HT-29 (cell line): ENCODE measurements at regions not wholly inside any gene's neighbourhood (a gene's known extent, or its start where the extent isn't known, plus 50 kb on each side); places are given as distances from the start of the nearest gene placed in this dataset.

Experiments used
- DNase-seq: peaks from one replicate; pipeline ENCODE4 v3.0.0-alpha.2; 2015; ENCODE audit warnings: low spot score

DNA sequence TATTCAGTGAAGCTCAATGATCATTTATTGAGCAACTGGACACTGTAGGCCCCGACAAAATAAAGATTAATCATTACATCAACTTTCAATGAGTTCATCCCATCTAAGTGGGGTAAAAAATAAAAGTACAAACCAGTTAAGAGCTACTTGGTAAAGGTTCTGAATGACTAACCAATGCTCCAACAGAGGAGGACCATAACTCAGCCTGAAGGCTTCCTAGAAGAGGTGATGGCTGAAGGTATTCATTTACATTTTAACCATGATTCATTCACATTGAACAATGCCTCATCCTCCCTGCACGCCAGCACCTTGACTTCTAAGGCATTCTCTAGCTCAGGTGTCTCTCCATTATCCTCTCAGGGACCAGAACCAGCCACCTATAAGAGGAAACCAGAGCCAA is 201.4 kb downstream of the ZNF462 start:
- DNase-seq = no peak

DNA sequence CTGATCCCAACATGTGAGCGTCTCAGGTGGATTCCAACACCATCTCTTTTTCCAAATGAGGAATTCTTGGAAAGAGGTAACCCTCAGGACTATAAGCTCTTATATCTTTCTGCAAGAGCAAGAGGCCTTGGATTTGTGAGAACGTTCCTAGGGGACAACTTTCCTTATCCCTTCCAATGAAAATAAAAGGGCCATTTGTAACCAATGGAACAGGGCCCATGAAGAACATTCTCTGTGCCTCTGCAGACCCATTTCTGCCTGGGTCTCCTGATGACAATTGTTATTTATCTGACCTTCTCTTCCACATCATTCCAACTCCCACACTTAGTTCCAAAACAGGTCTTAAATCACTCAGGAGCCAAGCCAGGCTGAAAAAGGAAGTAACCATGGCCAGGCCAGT is 202.6 kb downstream of the ZNF462 start:
- DNase-seq = no peak

DNA sequence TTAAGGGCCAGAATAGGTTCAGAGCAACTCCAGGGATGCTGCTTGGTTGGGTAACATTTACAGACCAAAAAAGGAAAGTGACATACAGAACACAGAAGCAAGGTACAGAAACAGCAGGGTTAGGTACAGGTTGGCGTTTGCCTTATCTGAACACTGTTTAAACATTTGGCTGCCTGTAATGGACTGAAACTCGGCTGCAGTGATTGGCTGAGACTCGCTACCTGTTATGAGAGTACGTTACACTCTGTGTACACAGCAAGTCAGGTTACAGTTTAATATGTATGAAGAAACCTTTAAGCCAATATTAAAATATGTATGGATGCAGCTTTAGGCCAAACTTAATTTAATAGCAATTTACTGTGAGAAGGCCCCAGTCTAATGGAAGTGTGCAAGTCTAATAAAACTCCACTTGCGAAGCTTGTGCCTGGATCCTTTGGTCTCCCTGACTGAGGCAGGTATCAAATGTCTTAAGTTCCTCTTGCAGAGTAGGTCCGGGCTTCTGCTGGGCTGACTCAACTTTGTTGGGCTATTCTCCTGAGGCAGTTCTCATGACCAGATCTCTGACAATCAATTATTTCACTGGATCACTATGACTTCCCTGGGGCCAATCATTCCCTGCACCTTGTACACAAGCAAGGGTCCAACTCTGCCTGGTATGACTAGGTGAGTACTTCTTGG is 204.9 kb downstream of the ZNF462 start:
- DNase-seq = peak; percentile 4

DNA sequence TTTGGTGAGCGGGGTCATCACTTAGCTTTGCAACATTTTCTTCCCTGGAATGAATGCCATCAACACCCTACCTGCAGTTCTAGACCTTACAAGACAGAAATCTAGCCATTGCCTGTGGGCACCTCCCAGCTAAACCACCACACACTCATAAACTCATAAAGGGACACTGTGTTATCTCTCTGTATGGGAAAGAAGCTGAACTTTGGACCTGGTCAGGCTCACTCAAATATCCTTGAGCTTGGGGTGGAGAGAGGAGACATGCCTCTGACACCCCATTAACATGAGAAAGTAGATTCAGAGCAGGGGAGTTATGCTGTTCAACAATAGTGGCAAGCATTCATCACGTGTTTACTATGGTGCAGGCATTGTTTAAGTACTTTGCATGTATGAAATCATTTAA is 205.6 kb downstream of the ZNF462 start:
- peak; percentile 61 for DNase-seq

DNA sequence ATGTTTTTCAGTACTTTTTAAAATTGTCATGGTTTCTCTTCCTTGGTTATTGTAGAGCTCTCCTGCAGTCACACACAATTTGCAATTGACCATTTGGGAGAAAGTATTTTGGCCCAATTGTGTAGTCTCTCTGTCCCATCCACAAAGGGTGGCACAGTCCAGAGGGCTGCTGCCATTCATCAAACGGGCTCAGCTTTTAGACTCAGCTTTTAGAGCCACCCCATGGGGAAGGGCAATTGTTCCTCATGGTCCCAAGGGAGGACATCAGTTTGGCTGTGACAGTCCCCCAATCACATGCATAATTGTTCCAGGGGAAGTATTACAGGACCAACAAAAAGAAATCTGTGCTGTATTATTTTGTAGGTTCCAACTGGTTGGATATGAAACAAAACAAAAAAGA is 207.6 kb downstream of the ZNF462 start:
- no peak for DNase-seq

DNA sequence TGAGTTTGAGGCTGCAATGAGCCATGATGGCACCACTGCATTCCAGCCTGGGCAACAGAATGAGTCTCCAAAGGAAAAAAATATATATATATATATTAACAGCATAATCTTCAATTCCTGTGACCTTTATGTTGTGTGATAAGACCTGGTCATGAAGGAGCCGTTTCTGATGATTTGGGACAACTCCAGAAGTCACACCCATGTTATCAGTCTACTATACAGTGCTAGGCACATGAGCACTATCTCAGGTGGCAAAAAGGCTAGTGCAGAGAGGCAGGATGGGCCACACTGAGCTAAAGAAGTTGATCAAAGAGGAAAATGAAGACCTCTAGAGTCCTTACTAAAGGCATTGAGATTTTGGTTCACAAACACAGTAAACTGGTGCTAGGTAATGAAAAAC is 205.0 kb upstream of the RAD23B start:
- DNase-seq = no peak

DNA sequence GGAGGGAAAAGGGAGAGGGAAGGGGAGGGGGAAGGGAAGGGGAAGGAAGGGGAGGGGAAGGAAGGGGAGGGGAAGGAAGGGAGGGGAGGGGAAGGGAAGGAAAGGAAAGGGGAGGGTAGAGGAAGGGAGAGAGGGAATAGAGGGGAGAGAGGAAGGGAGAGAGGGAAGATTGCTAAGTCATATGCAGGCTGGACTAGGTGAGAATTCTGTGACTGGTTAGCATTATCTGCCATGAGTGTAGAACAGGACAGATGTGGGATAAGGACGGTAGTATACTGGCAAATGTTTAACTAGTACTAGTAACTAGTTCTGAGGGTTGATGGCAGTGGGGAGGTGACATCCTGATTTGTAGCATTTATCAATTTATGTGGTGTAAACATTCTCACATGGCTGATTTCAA is 203.5 kb upstream of the RAD23B start:
- no peak for DNase-seq

DNA sequence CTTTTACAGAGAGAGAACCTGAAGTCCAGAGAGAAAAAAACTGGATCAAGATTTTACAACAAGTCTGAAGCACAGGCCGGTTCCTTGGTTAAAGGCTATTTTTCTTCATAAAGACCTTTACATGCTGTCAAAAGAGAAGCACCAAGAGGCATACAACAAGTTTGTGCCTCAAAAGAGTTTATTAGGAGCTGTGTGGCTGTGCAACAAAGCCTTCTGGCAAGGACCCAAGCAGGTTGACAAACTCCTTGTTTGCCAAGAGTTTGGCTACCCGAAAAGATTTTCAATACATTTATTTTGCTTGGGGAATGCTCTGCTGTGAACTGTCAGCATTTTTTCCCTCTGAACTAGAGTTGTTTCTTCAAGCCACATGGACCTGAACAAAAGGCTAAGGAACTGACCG is 202.9 kb upstream of the RAD23B start:
- no peak for DNase-seq

DNA sequence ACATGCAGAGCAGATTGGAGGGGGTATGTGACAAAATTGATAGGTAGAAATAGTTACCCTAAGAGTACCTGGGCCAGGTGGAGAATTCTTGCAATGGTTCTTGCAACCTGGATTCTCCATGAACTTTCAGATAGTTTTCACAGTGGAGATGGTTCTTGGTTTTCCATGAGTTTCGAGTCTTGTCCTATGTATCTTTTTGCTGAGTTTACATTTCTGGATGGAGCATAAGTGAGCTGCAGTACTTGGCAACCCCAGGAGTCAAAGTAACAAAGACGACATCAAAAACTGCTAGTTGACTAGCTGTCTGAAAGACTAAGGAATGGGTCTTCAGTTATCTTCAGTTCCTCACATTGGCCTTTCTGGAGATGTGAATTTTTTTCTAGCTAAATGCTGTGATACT is 196.6 kb upstream of the RAD23B start:
- no peak for DNase-seq

DNA sequence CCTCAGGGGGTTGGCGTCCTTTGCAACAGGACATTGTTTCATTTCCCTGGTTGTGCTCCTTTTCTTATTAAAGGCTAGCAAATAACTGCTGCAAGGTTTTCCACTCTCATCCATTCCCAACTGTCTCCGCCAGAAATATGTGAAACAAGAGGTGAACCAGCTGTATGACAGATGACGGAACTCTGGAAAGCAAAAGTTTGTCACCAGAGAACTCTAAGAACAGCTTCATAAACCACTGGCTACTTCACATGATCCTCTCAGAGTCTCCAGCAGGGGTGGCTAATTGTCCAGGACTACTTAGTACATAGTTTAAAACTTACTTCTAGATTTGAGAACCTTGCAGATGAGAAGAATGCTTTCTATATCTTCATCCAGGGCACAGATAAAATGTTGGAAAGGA is 195.9 kb upstream of the RAD23B start:
- DNase-seq = no peak

DNA sequence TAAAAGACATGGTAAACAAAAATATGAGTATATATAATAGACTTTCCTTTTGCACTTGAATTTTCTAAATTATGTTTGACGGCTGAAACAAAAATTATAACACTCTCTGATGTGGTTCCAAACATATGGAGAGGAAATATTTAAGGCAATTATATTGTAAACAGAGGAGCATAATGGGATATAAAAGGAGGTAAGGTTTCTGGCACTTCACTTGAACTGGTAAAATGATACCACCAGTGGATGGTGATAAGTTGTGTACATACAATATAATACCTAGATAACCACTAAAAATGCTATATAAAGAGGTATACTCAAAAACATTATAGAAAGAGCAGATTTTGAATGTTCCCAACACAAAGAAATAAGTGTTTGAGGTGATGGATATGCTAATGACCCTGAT is 192.9 kb upstream of the RAD23B start:
- DNase-seq = no peak

DNA sequence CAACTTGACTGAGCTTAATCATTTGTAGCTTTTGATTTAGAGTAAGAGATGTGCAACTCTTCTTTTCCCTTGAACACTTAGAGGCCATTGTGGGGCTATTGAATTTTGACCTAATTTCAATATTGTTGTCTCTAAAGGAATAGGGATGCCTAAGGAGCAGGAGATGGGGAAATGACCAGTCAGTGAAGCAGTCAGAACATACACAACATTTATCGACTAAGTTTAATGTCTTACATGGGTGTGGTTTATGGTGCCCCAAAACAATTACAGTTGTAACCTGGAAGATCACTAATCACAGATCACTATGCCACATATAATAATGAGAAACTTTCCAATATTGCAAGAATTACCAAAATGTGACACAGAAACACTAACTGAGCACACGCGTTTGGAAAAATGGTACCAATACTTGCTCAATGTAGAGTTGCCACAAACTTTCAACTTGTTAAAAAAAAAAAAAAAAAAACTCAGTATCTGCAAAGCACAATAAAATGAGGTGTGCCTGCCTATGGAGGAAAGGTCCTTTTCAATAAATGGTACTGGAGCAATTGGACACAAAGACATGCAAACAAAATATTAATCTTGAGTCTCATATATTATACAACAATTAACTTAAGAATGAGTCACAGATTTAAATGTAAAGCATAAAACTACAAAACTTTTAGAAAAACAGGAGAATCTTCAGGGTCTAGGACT is 189.6 kb upstream of the RAD23B start:
- DNase-seq = no peak

DNA sequence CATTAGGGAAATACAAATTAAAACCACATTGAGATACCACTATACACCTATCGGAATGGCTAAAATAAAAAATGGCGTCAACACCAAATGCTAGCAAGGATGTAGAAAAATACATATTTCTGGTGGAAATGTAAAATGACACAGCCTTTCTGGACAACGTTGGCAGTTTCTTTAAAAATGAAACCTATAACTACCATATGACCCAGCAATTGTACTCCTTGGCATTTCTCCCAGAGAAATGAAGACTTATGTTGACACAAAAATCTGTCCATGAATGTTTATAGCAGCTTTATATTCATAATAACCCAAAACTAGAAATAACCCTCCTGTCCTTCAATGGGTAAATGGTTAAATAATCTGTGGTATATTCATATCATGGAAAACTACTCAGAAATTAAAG is 188.7 kb upstream of the RAD23B start:
- DNase-seq = no peak

DNA sequence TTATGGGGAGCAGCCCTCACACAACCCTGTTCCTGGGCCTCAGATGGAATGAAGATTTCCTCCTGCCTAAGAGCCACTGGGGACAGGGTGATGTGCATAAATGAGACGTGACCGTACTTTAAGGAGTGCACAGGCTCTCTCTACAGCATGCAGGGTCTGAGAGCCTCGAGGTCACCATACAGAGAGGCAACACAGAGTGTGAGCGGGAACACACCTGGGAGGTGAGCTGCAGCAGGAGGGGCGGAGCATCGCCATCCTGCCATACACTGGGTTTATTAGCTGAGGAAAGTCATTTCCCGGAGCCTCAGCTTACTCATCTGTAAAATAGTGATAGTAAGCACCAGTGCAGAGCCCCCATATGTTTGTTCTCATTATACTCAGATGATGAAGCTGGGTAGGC is 182.5 kb upstream of the RAD23B start:
- DNase-seq = no peak

DNA sequence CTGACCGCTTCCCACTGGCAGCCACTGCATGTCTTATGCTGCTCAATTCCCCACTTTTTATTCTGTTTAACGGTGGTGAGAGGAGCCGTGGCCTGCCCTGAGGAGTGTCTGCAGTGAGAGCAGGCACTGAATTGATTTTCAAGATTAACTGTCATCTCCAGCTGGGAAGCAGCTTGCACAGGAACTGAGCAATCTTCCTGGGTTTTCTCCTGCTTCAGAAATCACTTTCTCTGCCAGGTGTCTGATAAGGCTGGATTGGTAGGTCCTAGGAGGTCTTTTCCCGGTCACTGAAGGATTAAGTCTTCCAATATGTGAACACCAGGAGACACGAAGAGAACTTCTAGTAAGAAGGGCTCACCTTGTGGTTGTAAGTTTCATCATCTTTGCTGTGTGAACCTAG is 181.1 kb upstream of the RAD23B start:
- no peak for DNase-seq

DNA sequence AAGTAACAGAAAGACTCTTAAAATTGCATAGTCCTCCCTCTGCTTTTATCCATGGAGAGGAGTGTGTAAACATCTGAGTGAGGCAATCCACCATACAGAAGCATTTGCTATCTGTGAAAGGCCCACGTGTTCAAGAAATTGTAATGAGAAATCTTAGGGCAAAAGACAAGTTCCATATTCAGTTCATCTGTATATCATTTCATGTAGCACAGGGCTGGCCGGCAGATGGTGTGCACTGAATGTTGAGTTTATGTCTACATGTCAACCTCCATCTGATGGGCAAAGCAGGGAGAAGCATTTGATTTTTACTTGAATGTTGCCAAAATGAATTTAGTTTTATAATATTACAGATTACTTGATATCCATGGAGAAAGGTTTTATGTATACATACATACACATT is 179.5 kb upstream of the RAD23B start:
- DNase-seq = no peak

DNA sequence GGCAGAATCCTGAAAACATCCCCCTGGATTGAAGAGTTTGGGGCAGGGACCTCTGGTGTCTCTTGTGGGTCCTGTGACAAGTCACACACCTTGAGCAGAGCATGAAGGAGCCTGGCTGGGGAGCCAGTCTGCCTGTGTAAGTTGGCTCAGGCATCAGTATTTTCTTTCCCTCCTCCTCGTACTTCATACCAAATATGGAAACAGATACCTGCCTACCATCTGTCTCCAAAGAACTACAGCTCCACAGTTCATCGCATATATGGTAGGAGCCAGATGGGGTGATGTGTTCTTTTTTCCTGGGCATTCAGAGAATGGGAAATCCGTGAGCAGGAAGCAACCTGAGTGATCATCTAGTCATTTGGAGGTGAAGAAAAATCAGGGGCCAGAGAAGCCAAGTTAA is 177.3 kb upstream of the RAD23B start:
- no peak for DNase-seq

DNA sequence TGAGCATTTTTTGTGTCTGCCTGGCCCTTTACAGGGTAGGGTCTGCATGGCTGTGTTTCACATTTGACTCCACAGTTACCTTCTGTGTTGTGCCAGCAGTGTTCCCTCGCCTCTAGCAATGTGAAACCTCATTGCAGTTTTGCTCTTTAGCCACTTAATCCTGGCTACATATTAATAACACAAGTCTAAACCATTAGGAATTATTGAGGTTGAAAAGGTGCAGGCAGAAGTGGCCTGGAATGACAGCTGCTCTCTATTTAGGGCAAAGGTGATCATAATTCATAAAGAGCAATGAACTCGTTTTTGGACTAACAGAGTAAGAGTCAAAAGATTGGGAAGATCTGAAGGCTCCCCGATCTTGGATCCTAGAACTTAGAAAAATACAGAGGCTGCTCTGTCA is 176.7 kb upstream of the RAD23B start:
- no peak for DNase-seq

DNA sequence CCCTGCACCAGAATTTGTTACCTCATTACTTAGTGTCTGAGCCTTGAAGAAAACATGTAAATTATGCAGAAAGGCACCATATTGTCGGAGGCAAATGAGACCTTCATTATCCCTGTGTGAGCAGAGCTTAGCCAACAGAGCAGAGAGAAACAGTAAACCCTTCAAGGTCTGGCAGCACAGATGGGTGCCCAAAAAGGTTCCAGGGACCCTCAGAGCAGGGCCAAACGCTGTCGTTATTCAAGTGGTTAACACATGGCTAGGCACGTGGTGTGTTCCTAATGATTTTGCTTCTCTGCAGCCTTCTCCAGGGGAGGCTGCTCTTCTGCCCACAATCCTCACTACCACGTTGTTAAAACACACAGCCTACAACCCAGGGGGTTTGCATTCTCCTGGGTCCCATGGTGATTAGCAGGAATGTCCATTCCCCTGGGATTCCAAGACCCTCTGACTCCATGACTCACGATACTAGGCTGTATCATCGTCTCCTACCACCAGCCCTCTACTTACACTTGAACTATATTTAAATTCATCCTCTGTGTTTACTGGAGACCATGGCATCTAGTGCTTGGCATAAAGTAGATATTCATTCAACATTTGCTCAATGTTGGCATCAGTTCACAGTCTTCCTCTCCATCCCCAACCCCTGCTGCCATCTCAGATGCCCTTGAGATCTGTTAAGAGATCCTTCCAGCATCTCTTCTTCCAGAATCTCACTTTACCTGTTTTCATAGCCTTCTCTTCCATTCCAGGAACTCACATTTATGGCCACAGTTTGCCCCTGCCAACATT is 174.5 kb upstream of the RAD23B start:
- no peak for DNase-seq

DNA sequence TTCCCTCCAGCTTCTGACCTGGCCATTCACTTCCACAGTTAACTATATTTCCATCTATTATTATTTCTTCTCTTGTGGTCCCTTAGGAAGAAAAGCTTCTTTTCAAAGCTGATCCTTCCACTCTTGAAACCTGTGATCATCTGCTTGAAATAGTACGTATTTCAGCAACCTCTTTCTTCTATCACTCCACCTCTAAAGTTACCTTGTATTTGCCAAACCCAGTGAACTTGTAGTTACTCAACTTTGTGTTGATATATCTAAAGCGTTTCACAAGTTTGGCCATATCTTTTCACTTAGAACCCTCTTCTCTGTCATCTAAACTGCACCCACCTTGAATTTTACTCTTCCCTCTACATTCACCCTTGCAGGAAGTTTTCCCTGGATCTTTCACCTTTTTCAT is 173.8 kb upstream of the RAD23B start:
- DNase-seq = no peak

DNA sequence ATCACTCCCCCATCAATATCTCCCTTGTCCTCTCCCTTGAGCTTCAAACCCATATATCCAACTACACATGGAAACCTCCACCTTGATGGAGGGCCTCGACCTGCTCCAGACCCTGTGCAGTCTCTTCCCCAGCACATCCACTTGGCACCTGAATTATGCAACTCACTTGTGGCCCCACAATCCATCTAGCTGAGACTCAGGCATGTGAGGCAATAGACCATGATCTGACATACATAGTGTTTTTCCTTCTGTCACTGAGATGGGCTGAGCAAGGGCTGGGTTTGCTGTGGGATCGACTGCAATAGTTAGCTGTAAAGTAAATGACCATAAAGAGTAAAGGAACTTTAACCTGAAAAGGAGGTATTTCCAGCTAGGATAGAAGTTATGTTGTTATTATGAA is 172.9 kb upstream of the RAD23B start:
- DNase-seq = no peak

DNA sequence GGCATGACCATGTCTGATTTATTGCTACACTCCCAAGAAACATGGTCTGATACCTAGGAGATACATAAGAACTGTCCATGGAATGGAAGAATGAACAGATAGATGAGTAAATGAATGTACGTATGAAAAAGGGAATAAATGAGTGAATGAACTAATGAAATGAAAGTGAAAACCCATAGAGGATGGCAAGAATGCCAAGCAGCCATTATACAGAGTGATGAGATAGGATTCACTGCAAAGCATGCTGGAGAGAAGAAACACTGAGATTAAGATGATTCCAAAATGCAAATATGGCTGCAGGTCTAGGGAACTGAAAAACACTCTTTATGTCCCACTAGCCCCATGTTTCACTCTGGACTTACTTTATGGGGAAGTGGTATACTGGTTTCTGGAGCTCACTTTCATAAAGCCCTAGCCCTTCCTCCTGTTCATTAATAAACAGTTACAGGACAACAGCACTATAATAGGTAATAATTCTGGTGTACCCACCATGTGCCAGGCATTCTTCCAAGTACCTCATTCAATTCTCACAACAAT is 170.3 kb upstream of the RAD23B start:
- DNase-seq = no peak
